NCI-H510A treated with DMSO at 0.1 percent for 48 hours (cell line): ENCODE measurements at regions not wholly inside any gene's neighbourhood (a gene's known extent, or its start where the extent isn't known, plus 50 kb on each side); places are given as distances from the start of the nearest gene placed in this dataset.
A peak's percentile ranks its signal among the peaks of the same experiment; 100 is the strongest.
"Not testable (repeated sequence)": the region's sequence is repeated elsewhere in the genome, so short reads cannot be mapped to it uniquely, and the experiment has no call there.

Source experiments
- DNase-seq: peaks from one replicate; lab custom pipeline; 2025; lab: John Stamatoyannopoulos, UW

DNA sequence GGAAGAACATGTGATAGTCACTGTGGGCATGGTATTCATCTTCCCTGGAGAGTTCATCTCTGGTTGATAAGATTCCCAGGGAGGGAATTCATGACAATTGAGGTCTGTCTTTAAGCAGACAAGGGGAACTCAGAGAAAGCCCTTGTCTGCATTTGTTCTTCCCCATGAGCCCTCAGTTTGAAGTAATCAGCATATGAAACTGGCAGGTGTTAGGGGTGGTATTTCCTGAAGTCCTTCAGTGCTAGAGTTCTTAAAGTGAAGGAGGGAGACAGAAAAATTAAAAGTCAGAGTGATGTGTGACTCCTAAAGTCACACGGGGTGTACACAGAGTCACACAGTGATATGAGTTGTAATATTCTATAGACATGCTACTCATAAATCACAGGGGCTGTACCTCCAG, 60.6 kb upstream of the SYK start:
- no peak for DNase-seq

DNA sequence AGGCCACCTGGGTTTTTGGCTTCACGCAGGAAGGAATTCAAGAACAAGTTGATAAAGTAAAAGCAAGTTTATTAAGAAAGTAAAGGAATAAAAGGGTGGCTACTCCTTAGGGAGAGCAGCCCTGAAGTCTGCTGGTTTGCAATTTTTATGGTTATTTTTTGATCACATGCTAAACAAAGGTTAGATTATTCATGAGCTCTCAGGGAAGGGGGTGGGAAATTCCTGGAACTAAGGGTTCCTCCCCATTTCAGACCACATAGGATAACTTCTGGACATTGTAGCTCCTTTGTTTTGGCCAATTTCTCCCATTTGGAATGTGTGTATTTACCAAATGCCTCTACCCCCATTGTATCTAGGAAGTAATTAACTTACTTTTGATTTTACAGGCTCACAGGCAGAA, 63.9 kb upstream of the SYK start:
- DNase-seq = no peak

DNA sequence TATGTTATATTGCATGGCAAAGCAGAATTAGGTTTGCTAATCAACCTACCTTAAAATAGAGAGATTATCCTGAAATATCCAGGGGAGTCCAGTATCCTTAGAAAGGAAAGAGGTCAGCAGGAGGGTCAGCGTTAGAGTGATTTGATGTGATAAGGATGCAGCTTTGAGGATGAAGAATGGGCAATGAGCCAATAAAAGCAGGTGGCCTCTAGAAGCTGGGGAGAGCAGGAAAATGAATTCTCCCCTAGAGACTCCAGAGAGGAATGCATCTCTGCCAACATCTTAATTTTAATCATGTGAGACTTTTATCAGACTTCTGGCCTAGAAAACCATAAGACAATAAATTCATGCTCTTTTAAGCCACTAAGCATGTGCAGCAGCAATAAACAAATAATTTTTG, 65.7 kb upstream of the SYK start:
- DNase-seq = peak; percentile 30

DNA sequence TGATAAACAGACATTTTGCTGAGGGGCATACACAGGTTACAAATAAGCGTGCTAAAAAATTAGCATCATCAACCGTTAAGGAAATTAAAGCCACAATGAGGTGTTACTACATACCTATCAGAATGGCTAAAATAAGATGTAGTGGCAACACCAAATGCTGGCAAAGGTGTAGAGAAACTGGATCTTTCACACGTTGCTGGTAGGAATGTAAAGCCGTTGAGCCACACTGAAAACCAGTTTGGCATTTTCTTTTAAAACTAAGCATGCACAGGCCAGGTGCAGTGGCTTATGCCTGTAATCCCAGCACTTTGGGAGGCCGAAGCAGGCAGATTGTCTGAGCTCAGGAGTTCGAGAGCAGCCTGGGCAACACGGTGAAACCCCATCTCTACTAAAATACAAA, 67.0 kb upstream of the SYK start:
- DNase-seq = no peak

DNA sequence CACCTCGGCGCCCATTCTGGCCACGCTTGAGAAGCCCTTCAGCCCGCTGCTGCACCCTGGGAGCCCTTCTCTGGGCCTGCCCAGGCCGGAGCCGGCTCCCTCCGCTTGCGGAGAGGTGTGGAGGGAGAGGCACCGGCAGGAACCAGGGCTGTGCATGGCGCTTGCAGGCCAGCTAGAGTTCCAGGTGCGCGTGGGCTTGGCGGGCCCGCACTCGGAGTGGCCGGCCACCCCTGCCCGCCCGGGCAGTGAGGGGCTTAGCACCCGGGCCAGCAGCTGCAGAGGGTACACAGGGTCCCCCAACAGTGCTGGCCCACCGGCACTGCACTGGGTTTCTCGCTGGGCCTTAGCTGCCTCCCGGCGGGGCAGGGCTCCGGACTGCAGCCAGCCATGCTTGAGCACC, 72.3 kb upstream of the SYK start:
- DNase-seq = no peak

DNA sequence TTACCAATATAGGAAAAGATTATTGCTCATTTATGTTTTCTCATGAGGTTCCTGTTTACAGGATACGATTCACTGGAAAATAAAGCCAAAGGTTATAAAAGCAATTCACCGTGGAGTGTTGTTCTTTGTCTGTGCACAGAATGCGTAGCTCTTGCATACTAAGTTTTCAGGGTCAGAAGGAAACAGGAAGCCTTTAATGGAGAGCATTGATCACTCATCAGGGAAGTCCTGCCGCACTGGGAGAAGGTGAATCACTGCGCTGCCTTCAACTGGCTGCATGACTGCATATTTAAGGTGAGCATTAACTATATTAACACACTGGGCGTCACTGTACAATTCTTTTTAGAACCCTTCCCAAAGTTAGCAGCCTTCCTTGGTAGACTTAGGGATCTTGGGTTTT, 74.1 kb upstream of the SYK start:
- no peak for DNase-seq

DNA sequence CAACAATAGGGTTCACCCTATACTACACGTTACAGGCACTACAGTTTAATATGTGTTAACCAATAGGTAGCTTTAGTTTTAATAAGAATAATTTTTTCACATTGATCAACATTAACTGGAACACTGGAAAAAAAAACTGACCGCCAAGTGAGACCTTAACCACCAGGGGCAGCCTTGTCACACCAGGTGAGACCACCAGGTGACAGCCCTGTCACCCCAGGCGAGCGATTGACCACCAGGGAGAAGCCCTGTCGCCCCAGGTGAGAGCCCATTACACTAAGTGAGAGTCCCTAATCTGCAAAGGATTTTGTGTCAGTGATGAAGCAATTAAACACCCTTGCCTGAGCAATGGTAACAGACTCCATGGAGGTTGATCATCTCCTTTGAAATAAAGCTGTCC, 75.4 kb upstream of the SYK start:
- DNase-seq = no peak

- DNase-seq = no peak
These were observed 76.7 kb upstream of the SYK start for GRCh38 chr9:90724880-90725279.

DNA sequence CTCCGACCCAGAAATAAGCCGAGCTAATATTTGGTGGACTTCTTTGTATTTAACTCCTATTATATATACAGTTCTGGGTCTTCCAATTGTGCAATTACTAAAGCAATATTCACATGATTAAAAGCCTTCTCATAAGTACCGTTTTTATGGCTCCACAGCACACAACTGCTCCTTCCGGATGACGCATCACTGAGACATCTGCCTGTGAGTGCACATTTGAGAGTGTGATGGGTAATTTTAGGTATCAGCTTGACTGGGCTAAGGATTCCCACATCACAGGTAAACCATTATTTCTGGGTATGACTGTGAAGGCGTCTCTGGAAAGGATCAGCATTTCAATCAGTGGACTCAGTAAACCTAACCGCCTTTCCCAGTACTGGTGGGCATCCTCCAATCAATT, 77.5 kb upstream of the SYK start:
- DNase-seq = no peak

- DNase-seq = no peak
These were observed 79.4 kb upstream of the DIRAS2 start for GRCh38 chr9:90722071-90722470.

DNA sequence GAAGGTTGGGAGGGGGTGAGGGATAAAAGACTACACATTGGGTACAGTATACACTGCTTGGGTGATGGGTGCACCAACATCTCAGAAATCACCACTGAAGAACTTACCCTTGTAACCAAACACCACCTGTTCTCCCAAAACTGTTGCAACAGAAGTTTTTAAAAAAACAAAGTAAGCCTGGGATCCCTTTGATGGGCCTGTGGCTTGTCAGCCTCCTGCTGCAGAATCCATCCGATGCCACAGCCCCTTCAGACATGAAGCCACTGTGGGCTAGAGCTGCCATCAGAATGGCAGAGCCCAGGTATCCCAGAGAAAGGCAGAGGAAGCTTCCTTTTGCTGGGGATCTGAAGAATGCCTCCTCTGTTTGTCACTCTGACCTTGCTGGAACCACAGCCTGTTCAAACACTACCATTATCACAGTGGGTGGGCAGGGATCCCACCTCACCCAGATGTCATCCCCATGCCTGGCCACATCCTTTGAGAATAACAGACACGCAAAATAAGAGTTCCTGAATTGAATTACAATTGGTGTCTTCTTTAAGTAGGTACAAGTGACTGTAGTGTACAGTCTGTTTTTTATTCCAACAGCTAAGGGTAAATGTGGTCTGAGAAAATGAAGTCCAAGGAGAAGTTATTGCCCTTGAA, 78.1 kb upstream of the DIRAS2 start:
- no peak for DNase-seq

GRCh38 chr9:90706230-90706629, 63.6 kb upstream of the DIRAS2 start:
- no peak for DNase-seq

- DNase-seq = no peak
These were observed 59.9 kb upstream of the DIRAS2 start for GRCh38 chr9:90702441-90702955.

- DNase-seq = no peak
These were observed 56.3 kb upstream of the DIRAS2 start for GRCh38 chr9:90698871-90699440.

- DNase-seq = no peak
These were observed 55.2 kb upstream of the DIRAS2 start for GRCh38 chr9:90697808-90698207.

GRCh38 chr9:90694187-90694586, 51.6 kb upstream of the DIRAS2 start:
- DNase-seq = not testable (repeated sequence)
